HG02623 (cell line): ENCODE measurements at regions not wholly inside any gene's neighbourhood (a gene's known extent, or its start where the extent isn't known, plus 50 kb on each side); places are given as distances from the start of the nearest gene placed in this dataset.

Source experiments
- ATAC-seq: cut with Tn5 transposase; IDR thresholded peaks from one replicate; pipeline ENCODE4 v1.9.1; 2021; ENCODE audit warnings: moderate library complexity; ENCODE audit not compliant: unreplicated experiment

DNA sequence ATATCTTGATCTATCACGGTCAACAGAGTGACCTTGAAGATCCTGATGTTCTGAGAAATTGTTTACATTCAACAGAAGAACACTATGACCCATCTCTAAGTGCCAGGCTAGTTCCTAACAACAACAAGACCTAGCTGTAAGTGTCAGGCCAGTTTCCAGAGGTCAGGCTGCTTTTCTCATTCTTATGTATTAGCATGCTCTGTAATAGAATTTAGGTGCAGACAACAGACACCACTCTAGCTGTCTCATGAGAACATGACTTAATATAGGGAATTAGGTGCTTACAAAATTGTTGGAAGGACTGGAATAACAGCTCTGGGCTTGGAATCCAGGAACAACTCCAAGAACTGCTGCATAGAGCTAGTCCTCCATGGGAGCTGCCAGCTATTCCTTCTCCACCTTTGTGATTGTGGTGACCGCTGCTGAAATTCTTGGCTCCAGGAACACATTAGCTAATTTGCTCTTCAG, 138.7 kb downstream of the SNX18 start:
- no peak for ATAC-seq

- ATAC-seq: no peak
Observed at GRCh38 chr5:54655761-54656160, 138.2 kb downstream of the SNX18 start.

- ATAC-seq: no peak
Observed at GRCh38 chr5:54655266-54655665, 137.7 kb downstream of the SNX18 start.

DNA sequence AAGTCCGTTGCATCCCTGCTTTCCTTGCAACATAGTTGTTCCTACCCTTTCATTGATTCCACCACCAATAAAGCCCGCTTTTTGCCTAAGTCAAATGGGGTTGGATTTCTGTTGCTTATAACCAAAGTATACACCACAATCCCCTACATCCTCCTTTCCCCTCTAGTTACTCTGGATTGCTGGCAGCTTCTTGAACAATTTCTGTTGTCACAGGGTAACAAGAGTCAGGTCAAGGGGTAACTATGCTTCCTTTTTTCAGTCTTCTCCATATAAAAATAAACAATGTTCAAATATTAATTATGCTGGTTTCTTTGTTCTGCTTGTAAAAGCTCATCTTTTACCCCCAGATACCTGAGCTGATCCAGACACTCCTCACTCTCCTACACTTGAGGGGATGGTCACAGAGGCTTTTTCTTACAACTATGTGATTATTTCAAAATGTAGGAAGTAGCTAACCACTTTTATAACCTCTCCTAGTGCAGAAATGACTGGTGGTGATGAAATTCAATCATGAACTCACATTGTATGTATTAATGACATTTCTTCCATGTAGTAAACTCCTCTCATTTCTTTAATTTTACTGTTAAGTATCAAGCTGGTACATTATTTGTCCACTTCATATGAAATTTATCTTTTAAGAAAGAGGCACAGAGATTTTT, 136.5 kb downstream of the SNX18 start:
- no peak for ATAC-seq

GRCh38 chr5:54651482-54652076, 134.0 kb downstream of the SNX18 start:
- ATAC-seq: no peak

GRCh38 chr5:54649041-54649504, 131.5 kb downstream of the SNX18 start:
- ATAC-seq: no peak

DNA sequence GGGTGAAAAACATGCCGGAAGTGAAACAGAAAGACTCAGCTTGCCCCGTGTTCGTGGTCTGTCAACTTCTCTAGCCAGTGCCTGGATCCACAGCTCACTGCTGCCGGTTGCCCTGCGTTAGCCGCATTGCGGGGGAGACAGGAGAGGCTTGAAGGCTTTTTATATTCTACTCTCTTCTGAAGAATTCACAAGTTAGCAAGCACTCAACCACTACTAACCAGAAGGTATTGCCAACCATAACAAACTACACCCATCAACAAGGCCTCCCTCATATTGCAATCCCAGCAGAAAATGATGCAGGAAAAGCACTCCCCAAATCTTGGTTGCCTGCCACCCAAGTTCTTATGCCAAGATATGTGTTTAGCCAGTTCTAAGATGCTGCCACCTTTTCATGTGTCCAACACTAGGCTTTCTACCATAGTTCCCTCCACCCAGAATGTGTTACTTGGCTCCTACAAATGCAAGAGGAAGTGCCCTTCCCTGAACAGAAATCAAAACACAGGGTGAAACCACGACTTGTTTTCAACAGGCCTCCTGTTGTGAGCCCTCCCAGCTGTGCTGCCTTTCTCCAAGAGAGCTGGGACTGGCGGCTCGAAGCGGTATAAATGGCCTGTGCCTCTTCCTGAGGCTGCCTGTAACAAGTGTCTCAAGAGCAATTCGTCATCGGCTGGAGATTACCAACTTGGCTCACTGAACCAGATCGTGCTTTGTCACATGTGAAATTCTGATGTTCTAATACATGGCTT, 129.0 kb downstream of the SNX18 start:
- peak; percentile 85 for ATAC-seq

DNA sequence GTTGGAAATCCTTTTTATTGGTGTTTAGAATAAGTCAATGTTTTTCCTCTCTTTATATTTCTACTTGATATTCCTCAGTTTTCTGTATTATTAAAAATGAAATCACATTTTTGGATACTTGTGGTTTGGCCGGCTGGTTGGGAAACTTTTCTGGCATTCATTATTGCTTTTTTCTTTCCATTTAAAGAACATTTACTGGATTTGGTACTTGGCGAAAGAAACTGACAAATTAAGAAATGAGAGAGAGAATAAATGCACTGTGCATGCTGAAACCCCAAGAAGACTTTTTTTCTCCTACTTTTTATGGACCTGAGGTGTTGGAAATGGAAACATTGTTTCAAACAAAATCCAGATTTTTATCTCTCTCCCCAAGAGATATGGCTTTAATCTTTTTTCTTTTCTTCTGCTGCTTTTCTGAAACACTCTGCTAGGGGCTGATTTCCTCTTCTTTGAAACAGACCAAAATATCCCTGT, 128.4 kb downstream of the SNX18 start:
- no peak for ATAC-seq

GRCh38 chr5:54644226-54644625, 126.7 kb downstream of the SNX18 start:
- no peak for ATAC-seq

DNA sequence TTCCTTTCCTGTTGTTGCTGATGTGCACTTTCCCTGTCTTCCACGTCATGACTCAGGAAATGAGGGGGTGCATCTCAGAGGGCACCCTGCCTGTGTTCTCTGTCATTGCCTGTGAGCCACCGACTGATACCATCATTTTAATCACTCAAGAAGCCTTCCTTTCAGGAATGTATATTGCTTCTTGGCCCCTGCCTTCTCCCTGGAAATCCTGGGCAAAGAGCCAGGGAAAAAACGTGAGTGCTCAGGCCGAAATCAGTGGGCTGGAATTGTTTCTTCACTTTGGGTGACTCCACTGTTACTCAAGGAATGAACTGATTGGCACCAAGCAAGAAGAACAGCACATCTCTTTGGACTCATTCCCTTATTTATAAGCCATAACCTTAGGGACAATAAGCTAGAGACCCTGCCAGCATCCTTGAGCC, 126.1 kb downstream of the SNX18 start:
- ATAC-seq: no peak

GRCh38 chr5:54639621-54640020, 122.1 kb downstream of the SNX18 start:
- no peak for ATAC-seq

GRCh38 chr5:54638106-54638505, 120.5 kb downstream of the SNX18 start:
- no peak for ATAC-seq

- no peak for ATAC-seq
Observed at GRCh38 chr5:54637654-54638053, 120.1 kb downstream of the SNX18 start.

- no peak for ATAC-seq
Observed at GRCh38 chr5:54634089-54634488, 116.5 kb downstream of the SNX18 start.

- no peak for ATAC-seq
Observed at GRCh38 chr5:54632131-54632701, 114.7 kb downstream of the SNX18 start.

- no peak for ATAC-seq
Observed at GRCh38 chr5:54630738-54631359, 113.3 kb downstream of the SNX18 start.

DNA sequence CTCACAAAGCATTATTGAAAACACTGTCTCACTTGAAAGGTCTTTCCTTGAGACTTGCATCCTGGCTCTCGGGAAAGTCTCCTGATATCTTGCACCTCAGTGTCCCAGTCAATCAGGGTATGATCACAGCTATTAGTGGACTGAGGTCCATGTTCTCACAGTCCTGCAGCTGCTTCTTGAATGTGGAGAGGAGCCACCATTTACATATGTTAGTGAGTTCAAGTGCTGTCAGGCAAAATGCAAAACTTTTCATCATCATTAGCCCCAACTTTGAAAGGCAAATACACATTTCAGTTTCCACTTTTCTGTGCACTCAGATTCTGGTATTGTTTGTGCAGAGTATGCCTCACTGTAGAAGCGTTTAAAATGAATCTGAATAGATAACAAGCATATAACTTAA, 111.6 kb downstream of the SNX18 start:
- no peak for ATAC-seq

- ATAC-seq: no peak
Observed at GRCh38 chr5:54628050-54628449, 110.5 kb downstream of the SNX18 start.

GRCh38 chr5:54626407-54626806, 108.8 kb downstream of the SNX18 start:
- ATAC-seq: no peak

DNA sequence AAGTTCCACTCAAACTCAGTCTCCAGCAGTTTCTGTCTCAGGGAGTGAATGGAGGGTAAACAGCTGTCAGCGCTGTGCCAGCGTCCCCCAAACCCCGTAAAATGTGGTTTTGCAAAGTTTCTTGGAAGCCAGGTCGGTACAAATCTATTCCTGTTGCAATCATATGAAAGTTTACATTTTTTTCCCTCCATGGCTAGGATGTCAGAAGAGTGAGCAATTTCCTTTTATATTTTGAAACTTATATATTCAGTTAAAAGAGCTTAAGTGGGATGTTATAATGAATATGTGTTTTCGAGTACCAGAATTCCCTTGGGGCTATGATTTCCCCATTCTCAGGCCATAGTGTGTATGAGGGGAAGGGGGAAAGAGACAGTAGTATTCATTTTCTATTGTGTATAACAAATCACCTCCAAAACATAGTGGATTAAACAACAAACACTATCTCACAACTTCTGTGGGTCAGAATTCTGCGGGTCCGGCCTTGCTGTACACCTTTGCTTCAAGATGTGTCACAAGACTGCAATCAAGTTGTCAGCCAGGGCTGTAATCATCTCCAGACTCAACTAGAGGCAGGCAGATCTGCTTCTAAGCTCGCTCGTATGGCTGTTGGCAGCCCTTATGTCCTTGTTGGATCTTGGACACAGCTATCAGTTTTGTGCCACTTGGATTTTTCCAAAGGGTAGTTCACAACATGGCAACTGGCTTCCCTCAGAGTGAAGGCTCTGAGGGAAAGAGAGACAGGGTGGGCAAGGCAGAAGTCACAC, 107.4 kb downstream of the SNX18 start:
- ATAC-seq: no peak
